Liver (tissue), 7 donors: ENCODE measurements at regions not wholly inside any gene's neighbourhood (a gene's known extent, or its start where the extent isn't known, plus 50 kb on each side); places are given as distances from the start of the nearest gene placed in this dataset.

ENCODE experiments used
- DNase-seq: peaks from one replicate; pipeline ENCODE4 v3.0.0-alpha.2; 2017; ENCODE audit warnings: low spot score
- H3K27ac ChIP-seq, 2 donors: one replicate each; pipeline ENCODE4 v1.7.0; 2013; ENCODE audit warnings: inconsistent platforms in 2 of 2, low read length in 2 of 2, control low read depth in 1 of 2, low read depth in 1 of 2, mild to moderate bottlenecking in 1 of 2
- H3K27me3 ChIP-seq, 4 donors: one replicate each; pipeline versions ENCODE4 v1.6.1 to v1.7.0; 2013; ENCODE audit warnings: low read length in 3 of 4, inconsistent platforms in 1 of 4, mild to moderate bottlenecking in 1 of 4, moderate library complexity in 1 of 4; ENCODE audit not compliant: control insufficient read depth in 4 of 4, insufficient read depth in 4 of 4
- H3K36me3 ChIP-seq, 4 donors: one replicate each; pipeline versions ENCODE4 v1.6.1 to v1.7.0; 2013; ENCODE audit warnings: low read length in 3 of 4, mild to moderate bottlenecking in 3 of 4, low read depth in 1 of 4, moderate library complexity in 1 of 4; ENCODE audit not compliant: control insufficient read depth in 4 of 4, insufficient read depth in 3 of 4
- H3K4me1 ChIP-seq, 4 donors: one replicate each; pipeline versions ENCODE4 v1.6.1 to v1.7.0; 2013; ENCODE audit warnings: low read length in 3 of 4, mild to moderate bottlenecking in 3 of 4, moderate library complexity in 1 of 4; ENCODE audit not compliant: control insufficient read depth in 4 of 4, insufficient read depth in 4 of 4
- H3K4me3 ChIP-seq, 3 donors: one replicate each; pipeline versions ENCODE4 v1.6.1 to v1.7.0; 2013; ENCODE audit warnings: low read length in 3 of 3, control low read depth in 1 of 3, low read depth in 1 of 3, mild to moderate bottlenecking in 1 of 3
- H3K9ac ChIP-seq, 2 donors: one replicate each; pipeline ENCODE4 v1.7.0; 2013; ENCODE audit warnings: low read length in 2 of 2, mild to moderate bottlenecking in 2 of 2, moderate library complexity in 2 of 2, control low read depth in 1 of 2, low read depth in 1 of 2
- H3K9me3 ChIP-seq, 4 donors: one replicate each; pipeline versions ENCODE4 v1.6.1 to v1.7.0; 2013; ENCODE audit warnings: low read length in 3 of 4; ENCODE audit not compliant: control insufficient read depth in 4 of 4
- FOXA2 ChIP-seq: IDR thresholded peaks from 2 replicates; pipeline ENCODE4 v1.6.1; 2016; ENCODE audit warnings: antibody characterized with exemption
- HNF4G ChIP-seq: IDR thresholded peaks from 2 replicates; pipeline ENCODE4 v1.6.1; 2016; ENCODE audit warnings: antibody characterized with exemption
- MAX ChIP-seq: IDR thresholded peaks from 2 replicates; pipeline ENCODE4 v1.6.1; 2016; ENCODE audit warnings: antibody characterized with exemption
- NR2F2 ChIP-seq: IDR thresholded peaks from 2 replicates; pipeline ENCODE4 v1.6.1; 2016; ENCODE audit warnings: antibody characterized with exemption
- RXRA ChIP-seq, 2 donors: IDR thresholded peaks; 2 replicates each; pipeline ENCODE4 v1.6.1; 2017 to 2018; ENCODE audit warnings: antibody characterized with exemption in 2 of 2, mild to moderate bottlenecking in 1 of 2
- SP1 ChIP-seq: IDR thresholded peaks from 2 replicates; pipeline ENCODE4 v1.6.1; 2018; ENCODE audit warnings: antibody characterized with exemption, mild to moderate bottlenecking
- YY1 ChIP-seq: IDR thresholded peaks from 2 replicates; pipeline ENCODE4 v1.6.1; 2016; ENCODE audit warnings: antibody characterized with exemption, mild to moderate bottlenecking
- WGBS: extraction: QIAGEN DNeasy Blood & Tissue Kit; methylation state at CpG from one replicate; pipeline ENCODE4 v1.1.7; 2013; 5-methylcytosine and 5-hydroxymethylcytosine counted together
- TF ChIP-seq, protein P1 (sequence below): IDR thresholded peaks from 2 replicates; pipeline ENCODE4 v1.6.1; 2016; ENCODE audit warnings: antibody characterized with exemption, mild to moderate bottlenecking
- TF ChIP-seq, protein P2 (sequence below): IDR thresholded peaks from 2 replicates; pipeline ENCODE4 v1.6.1; 2016; ENCODE audit warnings: antibody characterized with exemption
- donor health status: healthy.
- donor health status: healthy.
- donor health status: healthy.
- donor health status: healthy.

- Histone ChIP-seq H3K4me3 (no peak overlapping the region), H3K4me1 (no peaks in the 10 kb centered on the region), H3K27me3 (no peaks in the 10 kb centered on the region), H3K36me3 (no peaks in the 10 kb centered on the region), H3K9ac (no peak overlapping the region), H3K9me3 (no peaks in the 10 kb centered on the region), H3K27ac (no peak overlapping the region)
- DNase-seq, result no peak
- TF ChIP-seq RXRA (IDR thresholded peaks at IDR 0.05), result no peak
- TF ChIP-seq FOXA2, result no peak
- TF ChIP-seq, protein P1, sequence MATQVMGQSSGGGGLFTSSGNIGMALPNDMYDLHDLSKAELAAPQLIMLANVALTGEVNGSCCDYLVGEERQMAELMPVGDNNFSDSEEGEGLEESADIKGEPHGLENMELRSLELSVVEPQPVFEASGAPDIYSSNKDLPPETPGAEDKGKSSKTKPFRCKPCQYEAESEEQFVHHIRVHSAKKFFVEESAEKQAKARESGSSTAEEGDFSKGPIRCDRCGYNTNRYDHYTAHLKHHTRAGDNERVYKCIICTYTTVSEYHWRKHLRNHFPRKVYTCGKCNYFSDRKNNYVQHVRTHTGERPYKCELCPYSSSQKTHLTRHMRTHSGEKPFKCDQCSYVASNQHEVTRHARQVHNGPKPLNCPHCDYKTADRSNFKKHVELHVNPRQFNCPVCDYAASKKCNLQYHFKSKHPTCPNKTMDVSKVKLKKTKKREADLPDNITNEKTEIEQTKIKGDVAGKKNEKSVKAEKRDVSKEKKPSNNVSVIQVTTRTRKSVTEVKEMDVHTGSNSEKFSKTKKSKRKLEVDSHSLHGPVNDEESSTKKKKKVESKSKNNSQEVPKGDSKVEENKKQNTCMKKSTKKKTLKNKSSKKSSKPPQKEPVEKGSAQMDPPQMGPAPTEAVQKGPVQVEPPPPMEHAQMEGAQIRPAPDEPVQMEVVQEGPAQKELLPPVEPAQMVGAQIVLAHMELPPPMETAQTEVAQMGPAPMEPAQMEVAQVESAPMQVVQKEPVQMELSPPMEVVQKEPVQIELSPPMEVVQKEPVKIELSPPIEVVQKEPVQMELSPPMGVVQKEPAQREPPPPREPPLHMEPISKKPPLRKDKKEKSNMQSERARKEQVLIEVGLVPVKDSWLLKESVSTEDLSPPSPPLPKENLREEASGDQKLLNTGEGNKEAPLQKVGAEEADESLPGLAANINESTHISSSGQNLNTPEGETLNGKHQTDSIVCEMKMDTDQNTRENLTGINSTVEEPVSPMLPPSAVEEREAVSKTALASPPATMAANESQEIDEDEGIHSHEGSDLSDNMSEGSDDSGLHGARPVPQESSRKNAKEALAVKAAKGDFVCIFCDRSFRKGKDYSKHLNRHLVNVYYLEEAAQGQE, result no peak
- no peak for TF ChIP-seq NR2F2
Measured at GRCh38 chr12:77351860-77352259, 286.5 kb upstream of the E2F7 start.

- 74% methylated on average over 7 of the region's 7 CpGs for WGBS
- DNase-seq, result no peak
- TF ChIP-seq SP1, result no peak
- TF ChIP-seq, protein P2, sequence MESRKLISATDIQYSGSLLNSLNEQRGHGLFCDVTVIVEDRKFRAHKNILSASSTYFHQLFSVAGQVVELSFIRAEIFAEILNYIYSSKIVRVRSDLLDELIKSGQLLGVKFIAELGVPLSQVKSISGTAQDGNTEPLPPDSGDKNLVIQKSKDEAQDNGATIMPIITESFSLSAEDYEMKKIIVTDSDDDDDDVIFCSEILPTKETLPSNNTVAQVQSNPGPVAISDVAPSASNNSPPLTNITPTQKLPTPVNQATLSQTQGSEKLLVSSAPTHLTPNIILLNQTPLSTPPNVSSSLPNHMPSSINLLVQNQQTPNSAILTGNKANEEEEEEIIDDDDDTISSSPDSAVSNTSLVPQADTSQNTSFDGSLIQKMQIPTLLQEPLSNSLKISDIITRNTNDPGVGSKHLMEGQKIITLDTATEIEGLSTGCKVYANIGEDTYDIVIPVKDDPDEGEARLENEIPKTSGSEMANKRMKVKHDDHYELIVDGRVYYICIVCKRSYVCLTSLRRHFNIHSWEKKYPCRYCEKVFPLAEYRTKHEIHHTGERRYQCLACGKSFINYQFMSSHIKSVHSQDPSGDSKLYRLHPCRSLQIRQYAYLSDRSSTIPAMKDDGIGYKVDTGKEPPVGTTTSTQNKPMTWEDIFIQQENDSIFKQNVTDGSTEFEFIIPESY, result no peak
- no peak for TF ChIP-seq HNF4G
- no peak for TF ChIP-seq YY1
- TF ChIP-seq, protein P1, result no peak
- no peak for TF ChIP-seq RXRA (IDR thresholded peaks at IDR 0.05)
- TF ChIP-seq MAX, result no peak
Measured at GRCh38 chr12:77349689-77350370, 284.5 kb upstream of the E2F7 start.

More at GRCh38 chr12:77349689-77350370, 284.5 kb upstream of the E2F7 start:
- no peaks in the 10 kb centered on the region for H3K36me3 ChIP-seq
- no peak overlapping the region for H3K4me3 ChIP-seq
- H3K27ac ChIP-seq, result no peak overlapping the region
- no peaks in the 10 kb centered on the region for H3K27me3 ChIP-seq
- no peaks in the 10 kb centered on the region for H3K9me3 ChIP-seq
- no peaks in the 10 kb centered on the region for H3K4me1 ChIP-seq
- no peak overlapping the region for H3K9ac ChIP-seq
